HG03460 (cell line): ENCODE measurements at regions not wholly inside any gene's neighbourhood (a gene's known extent, or its start where the extent isn't known, plus 50 kb on each side); places are given as distances from the start of the nearest gene placed in this dataset.

Experiments used
- ATAC-seq: cut with Tn5 transposase; IDR thresholded peaks from one replicate; pipeline ENCODE4 v1.9.1; 2021; ENCODE audit not compliant: unreplicated experiment

DNA sequence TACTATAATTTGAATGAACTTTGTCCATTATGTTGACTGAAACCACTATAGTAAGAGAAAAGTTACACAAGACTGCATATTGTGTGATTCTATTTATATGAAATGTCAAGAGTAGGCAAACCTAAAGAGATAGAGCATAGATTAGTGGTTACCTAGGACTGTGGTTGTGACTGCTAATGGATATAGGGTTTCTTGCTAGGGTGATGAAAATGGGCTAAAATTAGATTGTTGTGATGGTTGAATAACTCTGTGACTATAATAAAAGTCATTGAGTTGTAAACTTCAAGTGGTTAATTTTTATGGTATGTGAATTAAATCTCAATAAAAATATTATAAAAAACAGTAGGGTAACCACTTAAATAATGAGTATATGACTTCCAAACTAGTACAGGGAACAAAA lies 142.9 kb upstream of the AHR start:
- ATAC-seq, result no peak

DNA sequence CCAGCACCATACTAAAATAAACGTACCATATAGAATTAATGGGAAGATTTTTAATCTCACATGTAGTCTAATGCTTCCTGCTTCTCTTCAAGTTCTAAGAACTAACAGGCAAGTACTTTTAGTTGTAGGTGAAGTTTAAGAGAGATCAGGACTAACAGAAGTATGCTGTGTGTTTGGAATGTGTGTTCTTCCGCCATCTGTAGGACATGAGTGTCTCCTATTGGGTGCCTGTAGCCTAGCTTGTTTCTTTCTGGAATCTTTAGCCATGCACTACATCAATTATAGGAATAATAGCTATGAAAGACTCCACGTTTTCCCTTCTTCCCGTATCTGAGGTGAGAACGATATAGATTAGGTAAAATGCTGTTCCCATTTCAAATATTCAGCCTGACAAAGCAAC lies 140.2 kb upstream of the AHR start:
- no peak for ATAC-seq

DNA sequence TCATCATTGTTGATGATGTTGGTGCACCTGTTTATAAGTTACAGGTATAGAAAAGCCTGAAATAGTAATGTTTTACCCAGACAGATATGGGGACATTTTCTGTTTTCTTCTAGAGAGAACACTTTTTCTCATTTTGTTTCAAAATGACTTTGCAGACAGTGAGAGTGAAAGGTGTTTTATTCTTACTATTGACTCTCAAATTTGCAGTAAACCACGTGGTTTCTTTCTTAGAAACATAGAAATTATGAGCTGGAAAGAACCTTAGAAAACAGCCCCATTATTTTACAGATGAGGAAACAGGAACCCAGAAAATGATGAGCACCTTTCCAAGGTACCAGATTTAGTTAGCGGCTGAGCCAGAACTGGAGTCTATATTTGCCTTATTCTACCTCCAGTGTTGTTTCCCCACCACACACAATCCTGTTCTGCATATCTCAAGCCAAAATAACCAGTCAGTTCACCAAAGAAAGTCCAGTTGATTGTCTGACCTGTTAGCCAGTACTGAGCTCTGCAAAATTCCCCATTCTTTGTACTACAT lies 138.9 kb upstream of the AHR start:
- peak; percentile 81 for ATAC-seq

DNA sequence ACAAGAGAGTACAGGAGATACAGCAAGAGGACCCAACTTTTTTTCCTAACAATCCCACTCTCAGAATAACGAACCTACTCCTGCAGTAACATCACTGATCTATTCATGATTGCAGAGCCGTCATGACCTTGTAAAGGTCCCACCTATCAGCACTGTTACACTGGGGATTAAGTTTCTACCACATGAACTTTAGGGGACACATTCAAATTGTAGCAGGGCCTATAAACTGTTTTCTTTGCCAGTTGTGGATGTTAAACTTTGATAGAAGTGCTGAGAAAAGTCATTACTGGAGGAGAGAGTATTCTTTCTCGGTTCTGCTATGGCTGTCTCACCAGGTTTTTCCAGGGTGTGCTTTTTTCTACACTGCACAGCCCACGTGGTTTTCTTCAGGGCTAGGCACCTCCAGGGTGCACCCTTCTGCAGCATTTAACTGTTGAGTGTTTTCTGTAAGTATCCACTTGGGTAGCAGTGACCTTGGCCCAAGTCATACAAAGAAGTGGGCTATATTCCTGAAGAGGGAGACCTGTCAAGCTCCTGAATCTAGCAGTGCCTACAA lies 131.6 kb upstream of the AHR start:
- peak; percentile 98 for ATAC-seq

DNA sequence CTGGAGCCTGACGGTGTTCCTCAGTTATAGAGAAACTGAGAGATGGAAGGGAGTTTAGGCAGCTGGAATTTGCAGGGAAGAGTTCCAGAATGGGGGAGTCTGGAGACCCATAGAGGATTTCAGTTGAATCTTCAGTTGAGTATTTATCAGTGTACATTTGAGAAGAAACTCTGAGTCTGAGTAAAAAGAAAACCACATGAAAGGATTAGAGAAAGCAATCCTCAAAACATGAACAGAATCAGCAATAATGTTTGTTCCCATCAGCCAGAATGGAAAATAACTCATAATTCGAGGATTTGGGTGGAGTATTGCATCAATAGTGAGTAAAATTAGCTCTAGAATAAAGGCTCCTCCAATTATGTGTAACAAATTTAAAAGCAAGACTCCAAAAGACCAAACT lies 130.0 kb upstream of the AHR start:
- no peak for ATAC-seq

DNA sequence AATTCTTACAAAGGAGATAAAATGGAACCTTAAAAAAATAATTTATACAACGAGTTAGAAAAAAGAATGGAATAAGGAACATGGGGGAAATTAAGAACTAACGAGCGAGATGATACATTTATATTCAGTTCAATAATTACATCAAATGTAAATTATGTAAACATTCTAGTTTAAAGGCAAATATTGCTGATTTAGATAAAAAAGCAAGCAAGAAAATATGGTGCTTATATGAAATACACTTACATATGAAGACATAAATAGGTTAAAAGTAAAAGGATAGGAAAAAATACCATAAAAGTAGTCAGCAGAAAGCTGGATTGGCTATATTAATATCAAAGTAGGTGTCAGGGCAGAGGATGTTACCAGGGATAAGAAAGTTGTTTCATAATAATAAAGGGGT lies 127.0 kb upstream of the AHR start:
- no peak for ATAC-seq

DNA sequence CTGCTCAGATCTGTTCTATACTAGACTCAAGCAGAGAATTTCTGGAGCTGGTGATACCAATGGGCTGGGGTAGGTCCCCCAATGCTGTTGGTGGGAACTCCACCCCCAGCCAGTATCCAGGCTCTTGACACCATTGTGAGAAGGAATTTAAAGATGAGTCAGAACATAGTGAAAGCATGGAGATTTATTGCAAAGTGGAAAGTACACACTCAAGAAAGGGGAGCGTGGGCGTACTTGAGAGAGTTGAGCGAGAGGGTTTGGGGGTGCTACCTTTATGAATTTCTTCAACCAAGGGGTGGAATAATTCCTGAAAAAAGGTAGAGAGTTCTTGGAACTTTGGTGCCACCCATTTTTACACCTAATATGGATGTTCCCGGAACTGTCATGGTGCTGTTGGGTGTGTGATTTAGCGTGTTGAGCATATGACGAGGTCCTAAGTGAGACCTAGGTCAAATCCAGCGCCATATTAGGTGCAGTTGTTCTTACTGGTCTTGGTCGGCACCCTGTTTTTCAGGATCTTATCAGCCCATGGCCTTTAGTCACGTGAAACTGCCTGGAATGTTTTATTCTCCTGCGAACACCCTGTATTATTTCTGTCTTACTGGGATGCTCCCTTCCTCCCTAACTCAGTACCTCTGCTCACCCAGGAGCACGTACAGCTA lies 122.0 kb upstream of the AHR start:
- no peak for ATAC-seq

DNA sequence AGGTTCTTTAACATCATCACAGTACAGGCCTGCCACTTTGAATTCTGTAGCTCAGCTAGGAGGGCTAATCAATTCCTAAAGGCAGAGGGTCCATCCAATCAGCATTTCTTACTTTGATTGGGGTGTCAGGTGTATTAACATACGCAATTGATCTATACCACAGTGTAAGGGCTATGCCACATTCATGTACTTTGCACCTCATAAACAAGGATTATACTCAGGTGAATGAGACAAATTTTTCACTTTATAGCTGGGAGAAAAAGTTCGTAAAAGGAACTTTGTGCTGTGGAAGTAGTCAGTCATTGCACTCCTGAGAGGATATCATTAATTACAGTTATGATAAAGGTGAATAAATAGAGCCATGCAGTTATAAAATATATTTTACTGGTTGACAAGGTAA lies 119.9 kb upstream of the AHR start:
- ATAC-seq, result no peak

DNA sequence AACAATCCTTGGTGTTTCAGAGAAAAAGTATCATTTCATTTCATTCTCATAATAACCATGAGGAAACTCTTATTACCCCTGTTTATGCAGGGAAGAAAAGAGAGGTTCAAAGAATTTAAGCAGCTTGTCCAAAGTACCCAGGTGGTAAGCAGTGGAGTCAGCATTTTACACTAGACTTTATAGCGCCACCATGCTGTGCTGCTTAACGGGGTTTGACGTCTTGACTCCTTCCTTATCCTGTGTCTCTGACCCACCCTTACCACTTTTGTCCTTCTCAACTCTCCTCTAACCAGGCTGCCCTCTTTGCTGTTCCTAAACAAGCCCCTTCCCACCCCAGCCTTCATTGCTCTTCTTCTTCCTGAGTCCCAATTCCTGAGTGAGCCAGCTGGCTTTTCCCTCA lies 117.0 kb upstream of the AHR start:
- no peak for ATAC-seq

DNA sequence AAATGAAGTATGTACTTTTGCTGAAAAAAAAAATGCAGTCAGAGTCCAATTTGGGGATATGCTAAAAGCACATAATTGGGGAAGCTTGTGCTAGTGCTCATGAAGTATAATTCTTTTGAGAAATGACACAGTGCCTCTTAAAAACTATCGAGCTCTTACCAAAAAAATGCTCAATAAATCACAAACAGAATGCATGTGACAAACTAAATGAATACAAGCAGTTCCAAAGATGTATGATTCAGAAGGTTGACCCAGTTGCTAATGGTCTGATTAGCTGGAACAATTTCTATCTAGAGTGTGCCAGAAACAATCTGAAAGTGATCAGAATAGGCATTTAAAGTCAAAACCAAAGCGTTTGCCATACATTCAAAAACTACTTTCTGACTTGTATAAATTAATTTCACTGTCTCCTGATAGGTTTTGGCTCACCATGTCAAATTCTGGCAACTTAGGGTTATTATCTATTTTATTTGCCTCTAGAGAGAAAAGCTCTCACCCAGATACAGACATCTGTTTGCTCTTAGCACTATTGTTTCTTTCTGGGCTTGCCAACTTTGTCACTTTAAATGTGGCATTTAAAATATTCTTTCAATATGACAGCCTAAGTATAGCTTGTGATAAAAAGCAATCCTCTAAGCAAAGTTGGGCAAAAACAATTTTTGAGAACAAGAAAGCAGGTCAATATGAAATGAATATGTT lies 114.7 kb upstream of the AHR start:
- ATAC-seq, result no peak

DNA sequence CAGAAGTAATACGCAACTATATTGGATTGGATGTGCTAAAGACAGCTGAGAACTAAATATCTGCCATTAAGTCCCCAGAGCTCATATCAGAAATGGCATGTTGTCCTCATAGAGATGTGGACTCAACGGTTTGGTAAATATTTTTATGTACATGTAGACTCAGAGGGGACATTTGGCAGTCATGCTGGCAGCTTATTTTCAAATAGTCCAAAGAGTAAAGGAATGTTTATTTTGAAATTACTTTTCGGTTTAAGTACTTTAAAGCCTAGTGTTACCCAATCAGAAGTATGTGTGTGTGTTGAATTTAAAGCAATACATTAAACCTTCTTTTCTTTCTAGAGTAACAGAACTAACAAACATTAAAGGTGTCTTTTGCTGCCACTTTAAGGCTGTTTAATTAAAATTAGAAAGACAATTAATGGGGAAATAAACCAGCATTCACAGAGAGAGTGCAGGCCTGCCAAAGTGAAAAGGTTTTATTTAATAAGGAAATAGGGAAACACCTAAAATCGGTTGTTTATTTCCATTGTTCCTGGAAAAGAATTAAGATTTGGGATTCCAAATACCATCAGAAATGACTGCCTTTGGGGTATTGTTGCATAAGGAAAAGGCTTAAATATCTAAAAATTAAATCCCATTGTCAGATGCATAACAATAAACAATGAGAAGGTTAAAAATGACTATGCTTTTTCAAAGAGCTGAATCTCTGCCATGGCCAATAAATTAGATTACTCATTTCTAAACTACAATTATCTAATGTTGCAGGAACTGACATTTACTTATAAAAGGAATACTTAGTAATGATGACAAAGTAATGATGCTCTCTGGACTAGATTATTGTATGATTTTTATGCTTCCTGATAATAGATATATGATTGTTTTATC lies 113.4 kb upstream of the AHR start:
- ATAC-seq, result peak; percentile 19

DNA sequence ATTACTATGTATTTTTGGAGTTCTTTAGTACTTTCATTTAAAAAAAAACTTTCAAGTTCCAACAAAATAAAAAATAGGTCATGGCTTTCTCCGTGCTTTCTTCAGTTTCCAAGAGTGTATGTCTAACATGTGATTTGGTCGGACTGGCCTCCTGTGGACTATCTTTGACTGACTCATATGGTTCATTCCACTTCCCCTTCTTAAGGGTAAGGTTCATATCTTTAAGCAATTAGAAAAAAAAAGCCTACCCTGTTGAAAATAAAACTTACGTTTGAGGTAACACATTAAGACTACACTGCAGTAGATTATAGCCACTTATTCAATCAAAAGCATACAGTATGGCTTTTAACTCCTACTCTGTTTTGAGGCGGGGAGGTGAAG lies 112.8 kb upstream of the AHR start:
- ATAC-seq, result peak; percentile 100

DNA sequence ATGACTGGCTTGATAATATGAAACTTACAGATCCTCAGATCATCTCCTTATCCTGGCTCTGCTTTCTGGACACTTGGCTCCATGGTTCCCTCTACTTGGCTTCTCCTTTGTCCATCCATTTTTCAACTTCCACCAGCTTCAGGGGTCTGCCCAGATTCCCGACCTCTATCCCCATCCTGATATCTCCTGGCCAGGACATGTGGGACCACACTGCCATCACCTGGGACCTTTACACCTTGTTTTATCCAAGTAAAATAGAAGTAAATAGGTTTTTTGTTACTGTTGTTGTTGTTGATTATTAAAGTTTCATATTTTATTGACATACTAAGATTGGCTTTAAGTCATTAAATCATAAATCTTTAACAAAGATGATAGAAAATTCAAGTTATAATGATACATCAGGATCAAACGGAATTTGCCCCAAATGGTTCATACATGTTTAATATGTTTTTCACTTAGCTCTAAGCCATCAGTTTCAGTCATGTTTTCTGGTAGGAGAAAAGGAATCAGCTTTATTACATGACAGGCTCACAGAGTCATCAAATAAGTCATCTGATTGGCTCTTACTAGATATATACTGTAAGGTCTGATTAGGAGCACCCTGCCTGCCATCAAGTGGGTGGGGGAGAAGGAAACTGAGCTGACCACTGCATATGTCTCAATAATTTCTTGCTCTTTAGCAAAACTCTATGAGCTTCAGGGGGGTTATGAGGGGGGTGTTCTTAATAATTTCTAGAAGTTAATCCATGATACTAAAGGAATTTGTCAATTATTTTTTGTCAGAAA lies 111.5 kb upstream of the AHR start:
- ATAC-seq, result no peak

DNA sequence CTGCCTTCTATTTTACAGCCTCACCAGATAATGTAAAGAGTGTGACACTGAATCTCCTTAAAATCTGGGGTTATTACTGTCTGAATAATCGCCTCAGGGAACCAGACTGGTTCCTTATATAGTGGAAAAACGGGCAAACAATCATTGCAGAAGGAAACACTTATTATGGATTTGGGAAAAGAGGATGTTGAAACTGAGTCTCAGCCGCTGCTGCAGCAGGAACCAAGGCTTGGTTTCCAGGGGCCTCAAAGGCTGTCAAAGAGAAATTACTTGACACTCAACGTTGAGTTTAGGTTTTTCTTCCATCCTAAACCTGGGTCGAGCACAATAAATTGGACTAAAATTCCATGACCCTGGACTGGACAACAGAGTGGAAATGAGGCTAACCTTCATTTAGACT lies 103.8 kb upstream of the AHR start:
- ATAC-seq, result no peak

DNA sequence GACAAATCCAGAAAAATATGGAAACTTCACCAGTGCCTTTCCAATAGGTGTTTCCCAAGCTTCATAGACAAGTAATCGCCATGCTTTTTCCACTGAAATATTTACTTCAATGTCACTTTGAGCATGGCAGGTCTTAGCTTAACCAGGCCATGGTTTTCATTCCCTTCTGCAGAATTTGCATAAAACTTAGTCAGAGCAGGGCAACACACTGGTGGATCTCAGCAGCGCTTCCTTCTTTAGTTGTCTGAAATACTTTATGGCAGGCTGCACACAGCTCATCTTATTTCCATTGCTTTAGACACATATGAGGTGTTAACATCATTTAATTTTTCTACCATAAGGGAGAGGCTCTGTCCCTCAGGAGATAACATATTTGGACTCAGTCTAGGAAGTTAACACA lies 102.9 kb upstream of the AHR start:
- ATAC-seq, result peak; percentile 86

DNA sequence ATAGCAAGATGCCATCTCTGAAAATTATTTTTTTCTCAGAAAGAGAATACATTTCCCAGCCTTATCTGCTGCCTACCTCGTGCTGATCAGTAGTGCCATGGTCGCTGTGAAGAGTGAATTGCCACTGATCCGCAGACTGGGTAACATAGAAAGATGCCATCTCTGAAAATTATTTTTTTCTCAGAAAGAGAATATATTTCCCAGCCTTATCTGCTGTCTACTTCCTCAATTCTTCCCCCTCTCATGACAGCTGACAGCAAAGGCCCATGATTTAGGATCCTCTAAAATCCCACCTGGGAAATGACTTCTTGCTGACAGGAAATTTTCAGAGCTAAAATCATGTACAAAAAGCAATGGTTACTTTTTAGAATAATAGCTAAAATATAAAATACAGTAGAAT lies 92.5 kb upstream of the AHR start:
- ATAC-seq, result no peak

DNA sequence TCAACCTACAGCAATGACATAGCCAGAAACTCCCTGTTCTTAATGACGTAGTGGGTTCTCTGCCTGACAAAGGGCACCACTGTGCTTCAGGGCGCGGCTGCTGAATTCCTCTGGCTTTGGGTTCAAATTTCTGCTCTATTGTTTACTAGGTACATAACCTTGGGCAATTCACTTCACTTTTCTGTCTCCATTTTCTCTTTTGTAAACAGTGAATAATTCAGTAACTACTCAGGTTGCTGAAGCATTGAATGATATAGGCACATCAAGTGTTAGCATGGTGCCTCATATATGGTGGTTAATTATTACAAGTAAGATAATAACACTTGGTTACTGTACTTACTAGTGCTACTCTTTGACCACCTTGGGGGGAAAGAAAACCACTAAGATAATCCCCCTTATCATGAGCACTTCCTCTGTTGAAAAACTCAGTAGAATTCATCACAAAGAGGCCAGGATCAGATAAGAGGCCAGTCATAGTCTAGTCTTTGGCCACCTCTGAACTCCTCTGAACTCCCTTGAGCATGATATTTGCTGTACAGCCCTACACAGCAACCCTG lies 92.0 kb upstream of the AHR start:
- no peak for ATAC-seq

DNA sequence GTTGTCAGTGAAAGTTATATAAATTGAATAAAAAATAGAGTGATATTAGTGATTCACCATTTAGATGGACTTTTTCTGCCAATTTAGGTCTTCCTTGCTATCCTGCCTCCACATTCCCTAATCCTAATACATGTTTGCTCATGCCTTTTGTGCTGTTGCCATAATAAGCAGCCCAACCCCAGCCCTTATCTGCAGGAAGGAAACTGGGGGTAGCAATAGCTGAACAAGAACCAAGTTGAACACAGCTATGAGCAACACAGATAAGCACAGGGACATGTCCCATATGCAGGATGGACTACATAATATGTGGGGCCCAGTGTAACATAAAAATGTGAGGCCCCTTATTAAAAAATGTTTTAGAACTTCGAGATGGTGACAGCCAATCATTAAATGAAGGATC lies 91.2 kb upstream of the AHR start:
- ATAC-seq, result no peak

DNA sequence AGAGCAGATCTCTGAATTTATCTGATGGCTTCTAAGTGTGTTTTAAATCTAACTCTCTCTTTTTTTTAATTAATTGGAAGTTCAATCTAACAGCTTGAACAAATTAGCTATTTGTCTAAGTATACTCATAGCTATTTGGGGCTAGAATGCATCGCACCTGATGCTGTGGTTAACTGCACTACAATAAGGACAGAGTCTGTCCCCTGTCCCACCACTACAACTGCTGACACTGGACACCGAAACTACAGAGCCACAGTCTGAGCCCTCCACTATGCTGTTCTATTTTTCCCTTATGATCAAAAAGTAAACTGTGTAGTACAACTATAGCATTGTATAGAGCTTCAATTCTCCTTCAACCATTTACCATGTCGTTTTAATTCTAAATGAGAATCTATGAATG lies 89.4 kb upstream of the AHR start:
- ATAC-seq, result no peak

DNA sequence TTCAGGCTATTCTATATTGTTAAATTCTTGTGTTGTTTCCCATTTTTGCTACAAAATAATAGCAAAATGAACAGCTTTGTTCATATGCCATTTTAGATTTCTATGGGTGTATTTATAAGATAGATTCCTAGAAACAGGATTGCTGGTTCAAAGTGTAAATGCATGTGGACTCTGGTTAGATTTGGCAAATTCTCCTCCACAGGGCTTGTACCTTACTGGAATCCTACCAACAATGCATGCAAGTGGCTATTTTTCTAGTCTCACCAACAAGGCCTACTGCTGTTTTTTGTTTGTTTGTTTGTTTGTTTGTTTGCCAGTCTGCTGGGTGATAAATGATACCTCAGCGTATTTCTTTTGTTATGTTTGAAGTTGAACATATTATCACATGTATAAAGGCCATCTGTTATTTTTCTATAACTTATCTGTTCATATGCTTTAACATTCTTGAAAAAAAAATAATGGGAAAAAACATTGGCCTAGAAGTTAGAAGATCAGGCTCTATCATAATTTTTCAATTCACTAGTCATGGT lies 87.1 kb upstream of the AHR start:
- ATAC-seq, result no peak
